T-helper 1 cell (primary cell): ENCODE measurements at regions not wholly inside any gene's neighbourhood (a gene's known extent, or its start where the extent isn't known, plus 50 kb on each side); places are given as distances from the start of the nearest gene placed in this dataset.
"Not testable (repeated sequence)": the region's sequence is repeated elsewhere in the genome, so short reads cannot be mapped to it uniquely, and the experiment has no call there.

Experiments
- DNase-seq, 5 donors: peaks; one replicate each; pipeline ENCODE4 v3.0.0-alpha.2; 2012 to 2020

GRCh38 chr20:40313730-40314129 lies 375.3 kb downstream of the MAFB start:
- no peak for DNase-seq

- no peak for DNase-seq
Measured at GRCh38 chr20:40309731-40310130, 379.3 kb downstream of the MAFB start.

DNA sequence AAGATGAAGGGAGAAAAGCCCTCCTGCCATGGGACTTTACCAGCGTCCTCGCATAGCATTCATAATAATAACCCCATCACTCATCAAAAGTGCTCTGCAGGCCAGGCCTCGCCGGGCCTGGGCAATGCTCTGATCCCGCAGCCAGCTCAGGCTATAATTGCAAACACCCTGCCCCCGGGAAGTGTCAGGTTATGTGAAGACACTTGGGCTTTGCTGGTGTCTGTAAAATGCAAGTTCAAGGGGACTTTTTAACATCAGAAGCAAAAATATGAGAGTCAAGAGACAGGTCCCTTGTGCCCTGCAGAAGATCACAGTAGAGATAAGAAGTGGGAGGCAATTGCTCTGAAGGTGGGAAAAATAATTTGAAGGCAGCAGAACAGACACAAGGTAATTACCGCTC lies 381.0 kb downstream of the MAFB start:
- no peak for DNase-seq

- no peak for DNase-seq
Measured at GRCh38 chr20:40307268-40307667, 381.8 kb downstream of the MAFB start.

- no peak for DNase-seq
Measured at GRCh38 chr20:40305303-40305702, 383.7 kb downstream of the MAFB start.

- no peak for DNase-seq
Measured at GRCh38 chr20:40304119-40304613, 384.9 kb downstream of the MAFB start.

DNA sequence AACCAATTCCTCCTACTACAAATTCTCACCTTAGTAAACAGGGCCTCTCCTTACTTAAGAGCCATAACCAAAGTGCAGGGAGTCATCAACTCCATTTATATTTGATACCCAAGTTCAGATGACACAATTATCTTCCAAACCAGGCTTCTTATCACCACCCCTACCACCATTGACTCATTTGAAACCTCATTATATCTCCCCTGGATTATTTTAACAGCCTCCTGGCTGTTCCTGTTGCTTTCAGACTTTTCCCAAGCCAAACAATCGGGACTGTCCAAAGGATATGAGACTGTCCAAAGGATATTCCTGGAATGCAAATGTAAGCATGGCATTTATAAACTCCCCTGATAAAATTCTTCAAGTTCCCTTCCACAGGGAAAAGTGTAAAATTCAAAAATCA lies 394.3 kb downstream of the MAFB start:
- no peak for DNase-seq

GRCh38 chr20:40294175-40294574 lies 394.9 kb downstream of the MAFB start:
- DNase-seq: no peak

DNA sequence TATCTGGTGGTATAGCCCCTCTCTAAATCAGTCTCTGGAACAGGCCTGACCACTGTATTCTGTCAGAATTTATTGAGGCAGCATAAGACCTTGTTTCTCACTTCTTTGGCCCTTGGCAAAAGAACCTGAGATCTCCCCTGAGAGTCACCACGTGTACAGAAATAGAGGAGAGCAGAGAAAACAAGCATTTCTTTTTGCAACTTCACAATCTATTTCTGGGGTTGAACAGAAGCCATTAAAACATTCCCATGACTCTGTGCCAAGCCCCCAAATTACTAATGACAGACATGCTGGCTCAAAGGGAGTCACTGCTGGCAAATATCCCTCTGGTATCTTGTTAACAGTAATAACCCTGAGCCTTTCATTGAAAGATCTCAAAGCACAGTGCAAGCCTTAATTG lies 395.3 kb downstream of the MAFB start:
- DNase-seq: no peak

- DNase-seq: no peak
Measured at GRCh38 chr20:40291493-40292135, 397.4 kb downstream of the MAFB start.

GRCh38 chr20:40287683-40288082 lies 401.4 kb downstream of the MAFB start:
- no peak for DNase-seq

GRCh38 chr20:40286975-40287531 lies 402.0 kb downstream of the MAFB start:
- no peak for DNase-seq

GRCh38 chr20:40284611-40285010 lies 404.4 kb downstream of the MAFB start:
- DNase-seq: no peak

- DNase-seq: no peak
Measured at GRCh38 chr20:40283689-40284088, 405.3 kb downstream of the MAFB start.

- no peak for DNase-seq
Measured at GRCh38 chr20:40282941-40283340, 406.1 kb downstream of the MAFB start.

- DNase-seq: no peak
Measured at GRCh38 chr20:40282541-40282940, 406.5 kb downstream of the MAFB start.

GRCh38 chr20:40280616-40281015 lies 408.4 kb downstream of the MAFB start:
- DNase-seq: no peak

DNA sequence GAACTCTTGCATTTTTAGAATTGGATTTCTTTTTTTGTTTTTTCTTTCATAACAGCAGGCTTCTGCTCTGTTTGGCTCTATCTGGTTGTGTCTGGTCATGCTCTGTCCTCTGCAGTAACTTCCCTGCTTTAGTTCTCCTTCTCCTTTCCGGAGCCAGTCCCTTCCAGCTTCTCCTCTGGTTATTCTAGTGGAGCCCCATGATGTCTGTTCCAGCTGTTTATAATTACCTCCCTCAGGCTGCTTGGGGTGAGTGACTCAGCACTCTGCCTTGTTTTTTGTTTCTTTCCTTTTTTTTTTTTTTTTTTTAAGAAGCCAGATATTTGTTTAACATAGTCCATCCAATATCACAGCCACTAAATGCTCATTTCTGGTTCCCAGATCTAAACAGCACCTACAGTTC lies 409.6 kb downstream of the MAFB start:
- no peak for DNase-seq

DNA sequence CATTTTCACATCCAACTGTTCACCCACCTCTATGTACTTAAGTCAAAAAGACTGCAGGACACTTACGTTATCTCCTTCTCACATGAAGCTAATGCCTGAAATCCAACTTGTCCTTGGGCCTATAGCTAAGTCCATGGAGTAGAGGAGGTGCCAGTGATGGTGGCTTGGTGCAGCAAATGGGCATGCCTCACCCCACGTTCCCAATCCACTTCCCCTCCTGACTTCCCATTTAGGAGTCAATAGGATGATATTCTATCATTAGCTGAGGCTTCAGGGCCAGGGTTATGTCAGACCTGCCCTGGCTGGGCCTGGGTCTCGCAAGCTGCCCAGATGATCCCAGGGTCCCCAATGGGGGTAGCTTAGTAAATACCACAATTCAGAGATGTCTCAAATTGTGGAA lies 410.4 kb downstream of the MAFB start:
- DNase-seq: no peak

DNA sequence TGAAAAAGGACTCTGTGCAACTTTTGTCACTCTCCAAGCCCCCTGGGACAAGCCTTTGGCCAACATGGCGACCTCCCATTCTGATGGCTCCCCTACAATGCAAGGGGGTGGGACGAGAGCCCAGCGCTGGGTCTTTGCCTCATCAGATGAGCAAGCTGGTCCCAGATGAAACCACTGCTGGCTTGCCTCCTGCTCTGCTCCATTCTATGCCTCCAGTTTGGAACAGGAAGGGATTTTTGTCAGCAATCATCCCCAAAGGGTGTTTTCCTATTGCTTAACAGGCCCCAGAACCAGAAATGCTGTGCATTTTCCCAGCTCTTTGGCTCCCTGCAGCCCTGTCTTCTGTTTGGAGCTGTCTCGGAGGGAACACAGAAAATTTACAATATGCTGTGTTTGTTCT lies 412.7 kb downstream of the MAFB start:
- DNase-seq: no peak

GRCh38 chr20:40275738-40276137 lies 413.3 kb downstream of the MAFB start:
- no peak for DNase-seq

DNA sequence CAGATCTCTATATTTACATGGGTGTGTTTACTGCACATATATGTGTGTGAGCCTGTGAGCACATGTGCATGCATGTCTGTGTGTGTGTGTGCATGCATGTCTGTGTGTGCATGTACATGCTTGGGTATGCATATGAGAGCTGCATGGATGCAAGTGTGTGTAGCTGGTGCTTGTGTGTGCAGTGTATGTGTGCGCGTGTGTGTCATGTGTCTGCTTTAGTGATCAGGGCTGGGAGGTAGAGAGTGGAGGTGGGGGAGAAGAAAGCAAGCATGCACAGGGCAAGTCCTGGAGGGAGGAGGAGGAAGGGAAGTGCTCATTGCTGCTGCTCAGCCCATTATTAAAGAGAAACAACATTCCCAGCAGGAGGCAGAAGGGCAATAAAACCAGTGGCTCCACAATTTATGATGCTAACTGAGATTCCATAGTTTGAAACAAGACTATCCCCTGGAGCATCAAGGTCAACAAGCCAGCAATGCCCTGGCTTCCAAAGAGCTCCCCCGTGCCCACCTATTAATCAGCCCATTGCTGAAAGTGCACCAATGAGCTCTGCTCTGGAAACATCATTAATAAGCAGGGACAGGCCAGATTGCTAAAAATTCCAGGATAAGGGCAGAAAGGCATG lies 414.0 kb downstream of the MAFB start:
- no peak for DNase-seq

DNA sequence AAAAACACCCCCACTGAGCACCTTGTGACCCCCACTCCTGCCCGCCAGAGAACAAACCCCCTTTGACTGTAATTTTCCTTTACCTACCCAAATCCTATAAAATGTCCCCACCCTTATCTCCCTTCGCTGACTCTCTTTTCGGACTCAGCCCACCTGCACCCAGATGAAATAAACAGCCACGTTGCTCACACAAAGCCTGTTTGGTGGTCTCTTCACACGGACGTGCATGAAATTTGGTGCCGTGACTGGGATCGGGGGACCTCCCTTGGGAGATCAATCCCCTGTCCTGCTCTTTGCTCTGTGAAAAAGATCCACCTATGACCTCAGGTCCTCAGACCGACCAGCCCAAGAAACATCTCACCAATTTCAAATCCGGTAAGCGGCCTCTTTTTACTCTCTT lies 419.8 kb downstream of the MAFB start:
- not testable (repeated sequence) for DNase-seq

- no peak for DNase-seq
Measured at GRCh38 chr20:40268321-40269075, 420.5 kb downstream of the MAFB start.
